SHP77 (cell line): ENCODE measurements at regions not wholly inside any gene's neighbourhood (a gene's known extent, or its start where the extent isn't known, plus 50 kb on each side); places are given as distances from the start of the nearest gene placed in this dataset.
"Not testable (repeated sequence)": the region's sequence is repeated elsewhere in the genome, so short reads cannot be mapped to it uniquely, and the experiment has no call there.

Source experiments
- DNase-seq, 2 experiments: peaks; one replicate each; lab custom pipeline; 2025; lab: John Stamatoyannopoulos, UW

DNA sequence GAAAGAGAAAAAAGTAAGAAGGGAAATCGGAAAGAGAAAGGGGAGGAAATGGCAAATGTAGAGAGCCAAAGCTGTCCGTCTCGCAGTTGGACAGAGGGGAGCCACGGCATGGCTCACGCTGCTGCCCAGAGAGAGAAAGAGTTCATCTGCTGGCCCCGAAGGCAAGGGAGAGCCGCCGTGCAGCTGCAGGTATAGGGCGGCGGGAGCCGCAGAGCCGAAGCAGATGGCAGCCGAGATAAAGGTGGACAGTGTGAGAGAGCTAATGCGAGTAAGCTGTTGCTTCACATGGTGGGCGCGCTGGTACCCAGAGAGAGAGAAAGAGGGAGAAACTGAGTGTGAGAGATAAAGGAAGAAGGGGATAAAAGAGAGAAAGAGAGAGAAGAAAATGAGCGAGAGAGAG lies 188.4 kb upstream of the PPP1R26 start:
- DNase-seq: no peak

DNA sequence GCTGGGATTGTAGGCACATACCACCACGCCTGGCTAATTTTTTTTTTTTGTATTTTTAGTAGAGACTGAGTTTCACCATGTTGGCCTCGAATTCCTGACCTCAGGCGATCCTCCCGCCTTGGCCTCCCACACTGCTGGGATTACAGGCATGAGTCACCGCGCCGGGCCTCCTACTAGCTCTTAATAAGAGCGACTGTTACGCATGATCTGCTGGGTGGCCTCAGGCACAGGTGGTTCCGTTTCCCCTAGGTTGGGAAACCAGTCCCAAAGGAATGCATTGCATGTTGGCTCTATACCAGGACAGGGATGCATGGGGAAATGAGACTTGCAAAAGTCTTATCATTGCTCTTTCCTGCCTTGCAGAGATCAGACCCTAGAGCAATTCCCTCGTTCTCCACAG lies 184.7 kb upstream of the PPP1R26 start:
- no peak for DNase-seq

DNA sequence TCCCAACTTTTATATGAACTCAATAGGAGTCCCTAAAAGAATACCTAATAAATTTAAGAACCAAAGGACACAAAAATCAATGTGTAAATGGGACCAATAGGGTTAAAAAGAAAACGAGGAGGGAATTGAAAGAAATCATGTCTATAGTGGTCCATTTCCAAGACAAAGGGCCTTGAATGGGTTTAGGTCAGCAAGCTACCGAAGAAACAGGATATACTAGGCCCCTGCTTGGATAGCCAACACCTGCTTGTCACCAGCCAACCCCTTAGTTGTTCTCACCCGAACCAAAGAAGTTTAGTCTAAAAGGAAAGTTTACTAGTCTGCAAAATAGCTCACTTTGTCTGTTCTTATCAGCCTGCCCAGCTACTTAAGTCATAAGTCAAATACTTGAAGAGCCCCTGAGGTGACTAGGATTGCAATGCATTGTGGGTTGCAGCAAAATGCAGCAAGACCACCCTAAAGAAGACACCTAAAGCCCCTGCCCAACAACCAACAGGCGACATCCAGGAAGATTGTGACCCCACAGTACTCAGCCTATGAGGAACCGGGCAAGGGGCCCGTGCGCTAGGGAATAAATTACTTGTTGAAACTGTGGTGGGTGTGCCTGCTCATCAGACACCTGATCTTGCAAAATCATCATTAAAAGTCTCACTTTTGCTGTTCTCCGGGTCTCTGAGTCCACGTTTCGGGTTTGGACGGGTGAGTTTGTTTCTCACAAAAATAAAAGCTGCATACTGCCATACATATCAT lies 183.9 kb upstream of the PPP1R26 start:
- no peak for DNase-seq

DNA sequence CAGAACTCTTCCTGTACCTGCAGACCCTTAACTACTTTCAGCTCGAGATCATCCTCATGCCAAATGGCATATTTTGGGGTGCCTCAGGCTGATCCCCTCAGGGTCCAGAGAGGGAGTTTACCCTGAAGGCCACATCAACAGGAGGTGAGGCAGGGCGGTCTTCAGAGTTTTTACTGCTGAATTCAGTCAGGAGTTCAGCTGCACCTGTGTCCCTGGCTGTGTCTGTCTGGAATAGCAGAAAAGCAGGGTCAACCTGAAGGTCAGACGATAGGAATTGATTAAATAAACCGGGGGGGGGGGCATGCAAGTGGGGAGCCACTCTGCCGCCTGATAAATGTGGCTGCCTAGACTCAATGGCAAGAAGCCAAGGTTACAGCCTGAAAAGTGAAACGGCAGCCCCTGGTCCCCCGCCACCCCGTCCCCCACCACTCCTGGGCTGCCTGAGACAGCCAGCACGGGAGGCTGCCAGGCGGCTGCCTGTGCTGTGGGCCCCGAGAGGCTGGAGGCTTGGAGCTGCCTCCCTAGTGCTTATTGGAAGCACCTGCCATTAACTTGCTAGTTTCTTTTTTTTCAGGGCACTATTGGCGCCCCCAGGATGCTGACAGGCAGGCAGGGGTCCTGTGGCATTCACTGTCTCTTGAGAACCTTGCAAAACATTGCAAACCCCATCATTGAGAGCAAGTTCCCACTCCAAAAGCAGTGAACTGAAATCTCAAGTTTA lies 182.7 kb upstream of the PPP1R26 start:
- DNase-seq: no peak

DNA sequence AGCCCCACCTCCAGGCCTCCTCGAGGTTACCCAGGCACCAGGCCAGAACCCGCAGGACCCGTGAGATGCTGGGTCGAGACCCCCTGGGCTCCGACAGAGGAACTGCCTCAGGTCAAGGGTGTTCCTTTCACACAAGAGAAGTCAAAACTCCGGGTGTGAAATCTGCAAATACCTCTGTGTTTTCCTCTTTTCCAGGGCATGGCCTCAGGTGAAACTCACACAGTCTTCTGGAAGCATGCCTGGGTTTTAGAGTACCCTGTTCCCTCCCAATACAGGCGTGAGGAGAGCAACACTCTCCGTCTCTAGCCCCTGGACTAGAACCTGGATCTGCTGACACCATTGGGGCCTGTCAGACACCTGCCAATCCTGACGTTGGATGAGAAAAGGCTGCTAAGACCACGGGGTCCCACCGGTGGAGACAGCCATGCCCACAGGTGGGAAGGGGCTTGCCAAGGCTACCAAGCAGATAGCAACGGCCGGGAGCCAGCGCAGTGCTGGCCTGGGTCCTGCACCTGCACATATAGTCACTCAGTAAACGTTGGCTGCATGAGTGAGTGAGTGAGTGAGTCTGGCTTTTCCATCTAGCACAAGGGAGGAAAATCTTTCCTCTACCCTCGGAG lies 182.0 kb upstream of the PPP1R26 start:
- DNase-seq: no peak

DNA sequence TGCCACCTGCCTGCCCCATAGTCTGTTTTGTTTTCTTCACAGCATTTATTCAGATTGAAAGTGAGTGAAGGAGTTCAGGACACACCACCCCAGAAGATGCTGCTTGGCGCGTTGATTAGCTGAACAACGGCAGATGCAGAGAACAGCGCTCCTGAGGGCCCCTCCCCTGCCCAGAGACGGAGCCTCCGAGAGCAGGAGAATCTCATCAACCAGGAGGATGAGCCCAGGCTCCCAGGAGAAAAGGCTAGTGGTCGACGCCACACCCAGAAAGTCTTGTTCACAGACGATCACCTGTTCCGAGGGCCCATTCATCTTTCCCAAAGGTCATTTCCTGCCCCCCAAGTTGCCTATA lies 180.4 kb upstream of the PPP1R26 start:
- no peak for DNase-seq

DNA sequence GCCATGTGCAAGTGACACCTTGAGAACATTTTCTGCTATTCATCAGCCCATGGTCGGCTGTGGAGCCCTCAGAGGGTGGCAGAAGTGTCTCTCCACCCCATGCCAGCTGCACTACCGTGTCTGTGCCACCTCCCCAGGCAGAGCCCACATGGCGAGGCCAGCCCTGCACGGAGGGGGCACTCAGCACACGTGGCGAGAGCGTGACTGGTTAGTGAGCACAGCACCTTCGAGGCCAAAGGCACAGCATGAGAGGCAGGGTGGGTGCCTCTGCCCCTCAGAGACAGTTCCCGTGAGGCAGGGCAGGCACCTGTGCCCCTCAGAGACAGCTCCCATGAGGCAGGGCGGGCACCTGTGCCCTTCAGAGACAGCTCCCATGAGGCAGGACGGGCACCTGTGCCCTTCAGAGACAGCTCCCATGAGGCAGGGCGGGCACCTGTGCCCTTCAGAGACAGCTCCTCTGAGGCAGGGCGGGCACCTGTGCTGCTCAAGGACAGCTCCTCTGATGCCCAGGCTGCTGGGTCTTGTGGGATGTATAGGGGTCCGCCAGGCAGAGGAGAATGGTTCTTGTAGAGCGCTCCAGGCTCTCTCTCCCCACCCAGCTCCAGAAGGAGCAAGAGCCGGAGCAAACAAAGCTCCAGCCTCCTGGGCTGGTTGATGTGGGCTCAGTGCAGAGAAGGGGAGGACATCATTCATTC lies 179.8 kb upstream of the PPP1R26 start:
- no peak for DNase-seq

DNA sequence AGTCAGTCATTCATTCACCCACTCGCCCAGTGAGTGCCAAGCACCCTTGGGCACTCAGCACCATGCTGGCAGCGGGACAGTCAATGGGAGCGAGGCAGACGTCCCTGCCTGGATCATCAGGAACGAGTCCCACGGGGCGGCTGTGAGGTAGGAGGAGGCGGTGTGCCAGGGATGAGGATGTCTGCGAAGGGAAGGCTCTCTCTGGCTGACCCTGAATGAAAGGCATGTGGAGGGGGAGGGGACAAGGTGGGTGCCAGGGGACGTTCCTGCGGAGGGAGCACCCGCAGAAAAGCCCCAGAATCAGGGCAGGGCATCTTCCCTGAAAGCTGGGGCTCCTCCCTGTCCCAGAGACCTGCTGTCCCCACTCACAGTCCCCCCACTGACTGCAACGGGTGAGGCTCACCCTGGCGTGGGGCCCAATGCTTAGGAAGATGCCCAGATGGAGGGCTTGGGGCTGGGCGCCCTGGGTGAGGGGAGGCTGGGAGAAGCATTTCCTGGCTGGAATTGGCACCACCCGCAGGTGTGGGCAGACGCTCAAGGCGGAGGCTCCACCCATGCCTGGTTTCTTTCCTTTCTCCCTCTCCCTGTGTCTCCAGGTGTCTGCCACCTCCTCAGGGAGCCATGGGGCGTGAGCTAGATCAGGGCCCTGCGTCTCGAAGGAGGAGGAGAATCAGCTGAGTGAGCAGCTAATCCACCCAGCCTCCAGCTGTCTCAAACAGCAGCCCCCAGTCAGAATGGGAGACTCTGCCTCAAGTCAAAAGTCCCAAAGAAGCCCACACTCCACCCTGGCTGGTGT lies 179.0 kb upstream of the PPP1R26 start:
- DNase-seq: no peak

DNA sequence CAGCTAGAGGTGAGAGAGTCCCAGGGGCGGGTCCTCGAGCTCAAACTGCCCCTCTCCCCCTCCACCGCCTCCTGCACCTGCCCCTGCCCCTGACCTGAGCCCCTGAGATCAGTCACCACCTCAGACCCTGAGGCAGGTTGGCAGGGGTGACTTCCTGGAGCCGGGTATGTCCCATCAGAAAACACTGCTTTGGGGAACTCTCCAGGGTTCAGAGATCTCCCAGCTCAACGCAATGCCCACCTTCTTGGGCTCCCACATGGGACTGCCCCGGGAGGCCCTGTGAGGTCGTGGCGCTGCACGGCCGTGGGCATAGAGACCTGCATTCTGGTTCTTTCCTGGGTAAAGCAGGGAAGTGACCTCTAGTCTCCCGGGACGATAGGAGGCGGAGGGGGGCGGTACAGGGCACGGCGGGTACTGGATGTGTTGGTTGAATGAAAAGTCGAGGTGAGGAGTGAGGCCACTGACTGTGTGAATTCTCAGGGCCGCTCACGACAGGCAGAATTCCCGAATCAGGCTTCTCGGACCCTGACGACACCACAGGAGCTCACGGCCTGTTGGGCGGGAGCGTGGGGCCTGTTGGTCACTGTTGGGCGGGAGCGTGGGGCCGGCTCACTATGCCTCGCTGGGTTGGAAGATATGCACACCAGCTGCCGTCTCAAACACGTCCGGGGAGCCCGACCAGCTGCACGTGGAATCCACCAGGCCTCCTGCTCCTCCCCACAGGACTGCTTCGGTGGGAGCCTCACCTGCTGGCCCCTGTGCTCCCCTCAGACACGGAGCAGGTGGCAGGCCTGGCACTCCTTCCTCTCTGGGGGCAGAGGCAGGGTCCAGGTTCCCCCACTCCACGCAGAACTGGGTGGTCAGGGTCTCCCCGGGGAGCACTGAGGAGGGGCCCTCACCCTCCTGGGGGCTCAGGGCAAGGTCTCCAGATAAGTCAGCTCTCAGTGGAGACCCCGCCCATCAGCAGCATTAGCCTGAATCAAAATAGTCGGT lies 178.0 kb upstream of the PPP1R26 start:
- no peak for DNase-seq

DNA sequence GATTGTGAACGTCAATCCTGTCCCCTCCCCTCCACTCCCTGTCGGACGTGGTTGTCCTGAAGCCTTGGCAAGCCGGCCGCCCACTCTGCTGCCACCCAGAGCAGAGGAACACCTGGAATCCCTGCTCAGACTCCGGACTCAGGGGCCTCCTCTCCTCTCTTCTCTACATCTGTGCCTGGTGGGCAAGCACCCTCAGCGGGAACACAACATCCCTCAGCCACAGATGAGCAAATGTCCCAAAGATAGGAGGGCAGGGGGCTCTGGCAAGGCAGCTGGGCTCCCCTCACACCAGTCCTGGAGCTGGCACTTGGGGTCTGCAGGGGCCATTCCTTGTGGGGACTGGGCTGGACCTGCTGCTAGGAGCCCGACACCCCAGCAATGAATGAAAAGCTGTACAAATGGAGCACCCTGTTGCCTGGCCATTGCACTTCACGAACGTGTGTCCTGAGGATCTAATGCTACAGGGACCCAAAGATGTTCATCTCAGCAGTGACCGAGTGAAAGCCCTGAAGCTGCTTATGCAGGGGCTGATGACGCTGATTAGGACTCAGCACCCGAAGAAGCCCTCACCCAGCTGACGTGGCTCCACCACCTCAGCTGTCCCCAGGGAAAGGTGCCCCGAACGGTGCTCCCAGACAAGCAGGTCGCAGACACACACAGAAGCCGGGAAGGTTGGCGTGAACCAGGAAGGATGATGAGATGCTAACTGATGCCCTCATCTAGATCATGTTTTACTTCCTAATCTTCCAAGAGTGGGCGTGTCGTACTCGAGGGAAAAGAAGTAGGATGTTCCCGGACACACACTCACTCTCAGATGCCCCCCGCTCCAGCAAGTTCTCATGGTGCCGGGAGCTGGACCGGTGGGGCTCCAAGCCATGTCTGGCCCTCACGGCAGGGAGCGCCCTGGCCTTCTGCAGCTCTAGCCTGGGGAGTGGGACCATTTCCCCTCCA lies 177.0 kb upstream of the PPP1R26 start:
- no peak for DNase-seq

DNA sequence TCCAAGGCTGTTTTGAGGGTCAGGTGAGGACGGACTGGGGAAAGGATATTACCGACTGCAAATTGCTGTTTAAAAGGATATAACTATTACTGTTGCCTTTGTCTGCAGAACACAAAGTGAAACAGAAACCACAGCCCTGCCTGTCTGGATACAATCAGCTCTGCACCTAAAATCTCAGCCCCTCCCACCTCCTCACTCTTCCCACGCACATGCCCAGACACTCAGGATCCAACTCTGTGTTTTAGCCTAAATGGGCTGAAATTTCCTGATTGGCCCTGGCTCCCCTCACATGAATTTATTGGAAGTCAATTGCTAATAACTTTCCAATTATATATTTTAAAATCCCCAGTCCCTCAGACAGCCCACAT lies 176.3 kb upstream of the PPP1R26 start:
- DNase-seq: no peak

DNA sequence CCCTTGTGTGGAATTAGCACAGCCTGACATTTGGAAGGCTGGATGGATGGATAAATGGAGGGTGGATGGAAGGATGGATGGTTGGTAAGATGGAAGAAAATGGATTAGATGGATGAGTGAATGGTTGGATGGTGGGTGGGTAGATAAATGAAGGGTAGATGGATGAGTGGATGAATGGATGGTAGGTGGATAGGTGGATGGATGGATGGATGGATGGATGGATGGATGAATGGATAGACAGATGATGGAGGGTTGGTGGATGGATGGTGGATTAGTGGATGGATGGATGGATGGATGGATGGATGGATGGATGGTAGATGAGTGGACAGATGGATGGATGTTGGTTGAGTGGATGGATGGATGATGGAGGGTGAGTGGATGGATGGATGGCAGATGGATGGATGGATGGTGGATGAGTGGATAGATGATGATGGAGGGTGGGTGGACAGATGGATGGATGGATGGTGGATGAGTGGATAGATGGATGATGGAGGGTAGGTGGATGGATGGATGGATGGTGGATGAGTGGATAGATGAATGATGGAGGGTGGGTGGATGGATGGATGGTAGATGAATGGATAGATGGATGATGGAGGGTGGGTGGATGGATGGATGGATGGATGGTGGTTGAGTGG lies 175.6 kb upstream of the PPP1R26 start:
- no peak for DNase-seq

DNA sequence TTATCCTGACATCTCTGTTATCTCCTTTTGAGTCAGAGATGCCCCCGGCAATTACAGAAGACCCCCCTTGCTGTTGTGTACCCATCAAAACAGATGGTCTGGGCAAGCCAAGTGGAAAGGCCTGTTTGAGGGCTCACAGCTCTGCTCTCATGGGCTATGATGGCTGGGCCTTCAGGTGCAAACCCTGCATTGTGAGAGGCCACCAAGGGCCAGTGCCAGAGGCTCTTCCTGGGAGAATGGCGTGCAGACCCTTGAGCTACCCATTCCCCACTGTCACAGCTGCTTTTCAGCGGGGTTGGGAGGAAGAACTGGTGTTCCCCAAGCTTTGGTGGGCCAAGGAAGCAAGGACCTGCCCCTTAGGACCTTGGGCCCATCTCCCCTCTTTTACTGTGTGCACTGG lies 174.7 kb upstream of the PPP1R26 start:
- DNase-seq: no peak

DNA sequence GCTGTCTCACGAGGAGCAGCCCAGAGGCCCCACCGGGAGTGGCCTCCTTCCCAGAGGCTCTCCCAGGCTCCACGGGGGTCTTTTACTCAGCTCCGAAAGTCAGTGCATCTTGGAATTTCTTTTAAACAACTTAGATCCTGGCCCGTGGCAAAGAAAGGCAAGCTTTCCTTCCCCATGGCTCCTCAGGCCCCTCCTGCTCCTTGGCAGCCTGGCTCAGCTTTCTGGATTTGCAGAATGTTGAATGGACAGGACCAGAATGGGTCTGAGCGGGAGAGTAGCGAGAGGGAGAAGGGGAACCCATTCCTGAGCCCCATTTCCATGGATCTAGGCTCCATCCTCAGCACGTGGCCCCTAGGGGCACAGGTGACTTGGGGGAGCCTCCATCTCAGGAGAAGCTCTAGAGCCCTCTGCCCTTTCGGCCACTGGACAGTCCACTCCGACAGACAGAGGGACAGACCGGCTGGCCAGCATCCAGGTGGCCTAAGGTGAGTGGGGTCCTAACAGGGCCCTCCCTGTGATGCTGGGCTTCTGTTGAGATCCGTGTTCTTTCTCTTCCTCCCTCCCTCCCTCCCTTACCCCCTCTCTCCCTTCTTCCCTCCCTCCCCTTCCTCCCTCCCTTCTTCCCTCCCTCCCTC lies 173.9 kb upstream of the PPP1R26 start:
- DNase-seq: no peak

DNA sequence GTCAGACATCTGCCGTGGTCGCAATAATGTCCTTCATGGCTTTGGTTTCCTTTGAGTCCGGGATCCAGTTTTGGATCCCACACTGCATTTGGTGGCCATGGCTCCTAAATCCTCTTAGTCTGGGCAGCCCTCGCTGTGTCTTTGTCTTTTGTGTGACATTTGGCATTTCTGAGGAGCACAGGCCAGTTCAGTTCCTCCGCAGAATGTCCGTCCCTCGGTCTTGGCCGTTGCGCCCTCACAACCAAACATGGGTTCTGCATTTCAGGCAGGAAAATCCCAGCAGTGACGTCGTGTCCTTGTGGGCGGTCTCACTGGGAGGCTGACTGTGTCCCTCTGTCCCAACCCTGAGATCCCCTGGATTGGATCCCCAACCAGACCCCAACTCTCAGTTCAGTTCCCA lies 172.9 kb upstream of the PPP1R26 start:
- DNase-seq: no peak

DNA sequence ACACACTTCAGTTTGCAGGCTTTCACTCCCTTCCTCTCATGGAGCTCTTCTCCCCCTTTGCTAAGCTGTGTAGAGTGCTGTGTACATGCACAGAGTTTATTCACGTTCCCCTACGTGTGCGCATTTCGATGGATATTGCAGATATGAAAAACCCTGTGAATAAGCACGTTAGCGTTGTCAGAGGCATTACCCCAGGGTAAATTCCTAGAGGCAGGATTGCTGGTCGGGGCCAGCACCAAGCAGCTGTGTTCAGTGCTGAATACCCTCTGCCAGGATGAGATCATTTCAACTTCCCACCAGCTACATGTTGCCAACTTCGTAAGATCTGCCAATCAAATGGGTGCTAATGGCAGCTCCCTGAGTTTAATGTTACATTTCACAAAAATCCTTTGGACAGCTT lies 172.3 kb upstream of the PPP1R26 start:
- no peak for DNase-seq

DNA sequence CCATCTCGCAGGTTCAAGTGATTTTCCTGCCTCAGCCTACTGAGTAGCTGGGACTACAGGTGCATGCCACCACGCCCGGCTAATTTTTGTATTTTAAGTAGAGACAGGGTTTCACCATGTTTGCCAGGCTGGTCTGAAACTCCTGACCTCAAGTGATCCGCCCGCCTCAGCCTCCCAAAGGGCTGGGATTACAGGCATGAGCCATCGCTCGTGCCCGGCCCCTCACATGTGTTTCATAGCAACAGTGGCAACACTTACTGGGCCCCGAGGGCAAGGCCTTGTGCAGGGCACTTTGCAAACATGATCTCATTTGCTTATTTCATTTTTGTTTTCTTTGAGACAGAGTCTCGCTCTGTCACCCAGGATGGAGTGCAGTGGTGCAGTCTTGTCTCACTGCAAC lies 171.7 kb upstream of the PPP1R26 start:
- DNase-seq: not testable (repeated sequence)
